GM19240 (cell line): ENCODE measurements at regions not wholly inside any gene's neighbourhood (a gene's known extent, or its start where the extent isn't known, plus 50 kb on each side); places are given as distances from the start of the nearest gene placed in this dataset.

Source experiments
- DNase-seq: peaks from one replicate; pipeline ENCODE4 v3.0.0; 2011; ENCODE audit warnings: low spot score; ENCODE audit not compliant: insufficient read length

GRCh38 chr5:96340357-96340756 is 92.7 kb downstream of the PCSK1 start:
- DNase-seq, result no peak

GRCh38 chr5:96339862-96340261 is 93.2 kb downstream of the PCSK1 start:
- no peak for DNase-seq

- DNase-seq, result no peak
Observed at GRCh38 chr5:96338624-96339415, 94.2 kb downstream of the PCSK1 start.

GRCh38 chr5:96338091-96338490 is 95.0 kb downstream of the PCSK1 start:
- DNase-seq, result no peak

- no peak for DNase-seq
Observed at GRCh38 chr5:96337048-96337781, 95.8 kb downstream of the PCSK1 start.

GRCh38 chr5:96336351-96336985 is 96.6 kb downstream of the PCSK1 start:
- no peak for DNase-seq

- no peak for DNase-seq
Observed at GRCh38 chr5:96335873-96336272, 97.2 kb downstream of the PCSK1 start.

GRCh38 chr5:96333391-96333790 is 99.7 kb downstream of the PCSK1 start:
- no peak for DNase-seq

- no peak for DNase-seq
Observed at GRCh38 chr5:96332535-96333366, 100.3 kb downstream of the PCSK1 start.

- no peak for DNase-seq
Observed at GRCh38 chr5:96331681-96332361, 101.2 kb downstream of the PCSK1 start.

- DNase-seq, result no peak
Observed at GRCh38 chr5:96331210-96331609, 101.8 kb downstream of the PCSK1 start.

- no peak for DNase-seq
Observed at GRCh38 chr5:96330530-96331140, 102.4 kb downstream of the PCSK1 start.

GRCh38 chr5:96329886-96330529 is 103.0 kb downstream of the PCSK1 start:
- no peak for DNase-seq

- no peak for DNase-seq
Observed at GRCh38 chr5:96329289-96329688, 103.8 kb downstream of the PCSK1 start.

GRCh38 chr5:96327722-96328121 is 105.3 kb downstream of the PCSK1 start:
- DNase-seq, result no peak

- DNase-seq, result peak; percentile 8
Observed at GRCh38 chr5:96326902-96327301, 106.1 kb downstream of the PCSK1 start.

GRCh38 chr5:96324708-96325107 is 108.3 kb downstream of the PCSK1 start:
- DNase-seq, result no peak

- DNase-seq, result no peak
Observed at GRCh38 chr5:96322865-96323264, 110.2 kb downstream of the PCSK1 start.

GRCh38 chr5:96322217-96322616 is 110.8 kb downstream of the PCSK1 start:
- DNase-seq, result no peak

GRCh38 chr5:96321345-96321744 is 111.7 kb downstream of the PCSK1 start:
- no peak for DNase-seq
